ENCODE measurements at regions not wholly inside any gene's neighbourhood (a gene's known extent, or its start where the extent isn't known, plus 50 kb on each side); places are given as distances from the start of the nearest gene placed in this dataset.
"Not testable (repeated sequence)": the region's sequence is repeated elsewhere in the genome, so short reads cannot be mapped to it uniquely, and the experiment has no call there.

DNA sequence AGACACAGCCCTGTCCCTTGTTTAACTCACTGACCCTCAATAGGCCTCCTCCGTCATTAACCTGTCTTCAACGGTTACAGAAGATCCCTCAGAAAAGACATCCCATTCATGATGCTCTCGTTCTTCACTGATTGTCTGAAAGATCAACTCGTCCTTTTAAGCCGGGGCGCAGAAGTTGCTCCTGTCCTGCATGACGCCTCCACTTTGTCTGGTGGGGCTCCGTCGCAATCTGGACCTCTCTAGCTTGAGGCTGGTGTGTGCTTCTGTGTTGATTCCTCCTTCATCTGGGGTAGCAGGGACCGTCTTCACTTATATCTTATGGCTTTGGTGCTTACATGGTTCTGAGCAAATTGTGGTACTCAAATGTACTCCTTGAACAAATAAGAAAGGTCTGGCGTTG lies 766.0 kb upstream of the PCDH9 start:
- no peak for DNase-seq (ENCODE audit: low read depth in 4 of 4, low spot score in 3 of 4)

DNA sequence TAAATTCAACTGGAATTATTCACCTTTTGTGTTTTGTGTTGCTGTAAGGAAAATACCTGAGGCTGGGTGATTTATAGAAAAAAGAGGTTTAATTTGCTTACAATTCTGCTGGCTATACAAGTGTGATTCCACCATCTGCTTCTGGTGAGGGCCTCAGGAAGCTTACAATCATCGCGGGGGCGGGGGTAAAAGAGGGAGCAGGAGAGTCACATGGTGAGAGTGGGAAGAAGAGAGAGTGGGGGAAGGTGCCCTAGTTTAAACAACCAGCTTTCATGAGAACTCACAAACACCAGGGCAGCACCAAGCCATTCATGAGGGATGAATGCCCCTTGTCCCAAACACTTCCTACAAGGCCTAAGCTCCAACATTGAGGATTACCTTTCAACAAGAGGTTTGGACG lies 760.7 kb upstream of the PCDH9 start:
- DNase-seq (ENCODE audit: low read depth in 4 of 4, low spot score in 3 of 4), result no peak

DNA sequence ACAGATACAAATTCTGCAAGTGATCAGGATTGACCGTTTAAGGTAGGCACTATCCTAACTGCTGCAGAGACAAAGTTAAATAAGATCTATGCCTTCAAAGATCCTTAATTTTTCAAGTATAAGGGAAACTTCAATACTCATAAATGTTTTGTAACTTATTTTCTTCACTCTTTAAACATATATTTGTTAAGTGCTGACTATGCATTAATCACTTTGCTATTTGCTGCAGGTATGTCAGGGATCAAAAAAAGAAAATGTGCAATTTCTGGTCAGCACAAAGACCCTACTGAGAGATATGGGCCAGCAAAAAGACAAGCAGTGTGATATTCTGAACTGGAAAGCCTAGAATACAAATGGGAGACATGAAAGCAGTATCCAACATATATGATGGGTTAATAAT lies 756.1 kb upstream of the PCDH9 start:
- no peak for DNase-seq (ENCODE audit: low read depth in 4 of 4, low spot score in 3 of 4)

DNA sequence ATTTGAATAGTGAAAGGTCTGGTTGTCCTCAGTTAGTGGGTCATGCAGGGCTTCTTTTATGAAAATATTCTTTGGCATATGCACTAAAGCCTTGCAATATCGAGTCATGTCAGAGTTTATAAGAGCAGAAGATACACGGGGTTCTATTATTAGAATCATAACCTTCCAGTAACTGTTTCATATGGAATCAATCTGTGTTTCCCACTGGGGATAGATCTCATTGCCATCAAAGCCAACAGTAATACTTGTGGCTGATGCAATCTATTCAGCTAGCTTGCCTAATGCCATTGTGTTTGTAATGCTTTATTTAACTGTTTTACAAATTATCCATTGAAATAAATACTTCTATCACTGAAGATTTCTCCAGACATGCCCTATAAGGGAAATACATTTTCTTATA lies 746.9 kb upstream of the PCDH9 start:
- DNase-seq (ENCODE audit: low read depth in 4 of 4, low spot score in 3 of 4), result no peak

DNA sequence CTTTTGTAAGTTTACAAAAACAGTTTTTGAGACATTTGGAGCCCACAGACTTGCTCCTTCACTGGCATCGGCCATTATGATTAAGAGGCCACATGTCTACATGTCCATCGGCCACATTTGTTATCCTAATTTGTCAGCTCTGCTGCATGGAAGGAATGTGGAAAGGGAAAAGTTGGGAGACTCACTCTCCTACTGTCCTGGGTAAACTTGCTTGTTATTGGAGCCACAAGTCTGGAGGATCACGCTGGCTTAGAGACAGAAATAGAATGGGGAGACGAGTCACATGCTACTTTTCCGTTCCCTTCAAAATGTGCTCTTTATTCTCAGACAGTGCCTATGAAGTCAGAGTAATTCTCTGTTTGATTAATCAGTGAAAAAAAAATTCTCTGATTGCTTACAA lies 741.2 kb upstream of the PCDH9 start:
- no peak for DNase-seq (ENCODE audit: low read depth in 4 of 4, low spot score in 3 of 4)

DNA sequence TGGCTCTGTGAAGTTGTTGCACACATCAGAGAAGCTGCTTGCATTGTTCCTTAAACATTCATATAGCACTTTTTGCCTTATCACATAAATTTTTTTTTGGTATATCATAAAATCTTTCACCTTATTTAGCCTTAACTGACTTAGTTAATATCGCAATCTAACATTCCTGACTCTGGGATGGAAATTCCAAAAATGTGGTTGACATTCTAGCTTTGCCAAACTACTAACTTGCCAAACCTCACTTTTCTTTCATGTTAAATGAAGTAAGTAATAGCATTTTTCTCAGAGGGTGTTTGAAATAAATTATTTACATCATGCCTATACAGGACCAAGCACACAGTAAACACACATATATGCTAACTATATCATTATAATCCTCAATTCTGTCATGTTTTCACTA lies 736.9 kb upstream of the PCDH9 start:
- DNase-seq (ENCODE audit: low read depth in 4 of 4, low spot score in 3 of 4), result no peak

DNA sequence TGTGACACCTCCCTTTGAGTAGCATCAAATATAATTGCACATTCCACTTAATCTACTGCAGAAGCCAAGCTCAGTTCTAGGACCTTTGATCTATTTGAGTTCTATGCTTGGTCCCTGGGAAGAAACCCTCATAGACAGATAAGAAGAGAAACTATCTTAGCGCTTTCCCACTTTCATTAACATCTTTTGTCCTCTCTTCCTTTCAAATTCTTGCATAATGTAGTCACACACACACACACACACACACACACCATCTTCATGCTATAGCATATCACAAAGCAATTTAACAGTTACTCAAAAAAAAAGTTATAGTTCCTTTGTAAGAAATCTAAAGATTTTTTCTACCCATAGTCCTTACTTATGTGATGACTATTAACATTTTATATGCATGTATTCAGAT lies 735.9 kb upstream of the PCDH9 start:
- DNase-seq (ENCODE audit: low read depth in 4 of 4, low spot score in 3 of 4), result no peak

DNA sequence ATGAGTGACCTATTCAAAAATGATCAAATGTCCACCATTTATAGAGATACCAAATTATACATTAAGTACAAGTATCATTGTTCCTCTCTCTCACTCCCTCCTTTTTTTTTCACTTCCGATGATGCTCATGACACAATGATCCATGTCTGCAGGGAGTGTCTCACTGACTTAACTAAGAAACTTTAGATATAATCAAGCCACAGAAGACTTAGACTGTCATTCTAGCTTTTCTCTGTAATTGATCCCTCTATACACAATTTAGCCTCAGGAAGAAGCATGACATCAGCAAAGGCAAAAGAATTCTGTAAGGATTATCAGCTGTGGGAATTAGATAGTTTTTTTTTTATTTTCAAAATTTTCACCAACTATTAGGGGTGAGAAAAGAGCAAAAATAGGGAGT lies 734.9 kb upstream of the PCDH9 start:
- no peak for DNase-seq (ENCODE audit: low read depth in 4 of 4, low spot score in 3 of 4)

DNA sequence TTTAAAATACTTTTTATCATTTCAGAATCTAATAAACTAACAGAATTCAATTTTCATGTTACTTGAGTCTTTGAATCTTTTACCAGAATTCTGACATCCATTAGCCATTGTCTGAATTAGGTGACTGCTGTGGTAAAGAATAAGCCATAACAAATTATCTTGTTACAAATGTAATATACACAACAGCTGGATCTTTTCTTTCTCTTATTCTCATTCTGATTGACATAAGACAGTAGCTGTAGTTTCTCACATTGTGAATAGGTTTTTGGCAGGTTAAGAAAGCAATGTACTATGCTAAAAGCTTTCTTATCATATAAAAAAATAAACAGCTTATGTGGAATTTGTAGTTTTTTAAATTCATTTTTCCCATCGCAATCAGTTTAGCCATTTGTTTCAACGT lies 734.0 kb upstream of the PCDH9 start:
- no peak for DNase-seq (ENCODE audit: low read depth in 4 of 4, low spot score in 3 of 4)

DNA sequence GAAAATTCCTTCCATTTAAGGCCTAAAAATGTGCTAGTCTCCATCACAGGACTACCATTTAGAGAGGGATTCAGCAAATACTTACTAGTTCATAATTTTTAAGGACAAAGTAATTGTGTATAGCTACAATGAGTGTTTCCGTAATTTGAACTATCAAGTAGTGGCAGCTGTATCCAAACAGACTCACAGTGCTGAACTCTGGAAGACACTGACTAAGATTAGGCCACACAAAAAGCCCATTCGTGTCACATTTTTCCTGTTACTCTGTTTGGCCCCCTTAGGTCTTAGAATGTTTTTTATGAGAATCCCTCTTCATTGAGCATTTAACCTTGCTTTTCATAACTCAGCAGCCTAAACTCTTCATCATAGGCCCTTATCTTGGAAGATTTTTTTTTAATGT lies 731.2 kb upstream of the PCDH9 start:
- no peak for DNase-seq (ENCODE audit: low read depth in 4 of 4, low spot score in 3 of 4)

DNA sequence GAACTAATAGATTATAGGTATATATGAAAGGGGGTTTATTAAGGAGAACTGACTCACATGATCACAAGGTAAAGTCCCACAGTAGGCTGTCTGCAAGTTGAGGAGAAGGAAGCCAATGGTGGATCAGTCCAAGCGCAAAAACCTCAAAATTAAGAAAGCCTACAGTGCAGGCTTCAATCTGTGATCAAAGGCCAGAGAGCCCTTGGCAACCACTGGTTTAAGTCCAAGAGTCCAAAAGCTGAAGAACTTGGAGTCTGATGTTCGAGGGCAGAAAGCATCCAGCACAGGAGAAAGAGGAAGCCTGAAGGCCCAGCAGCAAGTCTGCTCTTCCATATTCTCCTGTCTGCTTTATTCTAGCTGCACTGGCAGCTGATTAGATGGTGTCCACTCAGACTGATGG lies 721.3 kb upstream of the PCDH9 start:
- DNase-seq (ENCODE audit: low read depth in 4 of 4, low spot score in 3 of 4), result no peak

DNA sequence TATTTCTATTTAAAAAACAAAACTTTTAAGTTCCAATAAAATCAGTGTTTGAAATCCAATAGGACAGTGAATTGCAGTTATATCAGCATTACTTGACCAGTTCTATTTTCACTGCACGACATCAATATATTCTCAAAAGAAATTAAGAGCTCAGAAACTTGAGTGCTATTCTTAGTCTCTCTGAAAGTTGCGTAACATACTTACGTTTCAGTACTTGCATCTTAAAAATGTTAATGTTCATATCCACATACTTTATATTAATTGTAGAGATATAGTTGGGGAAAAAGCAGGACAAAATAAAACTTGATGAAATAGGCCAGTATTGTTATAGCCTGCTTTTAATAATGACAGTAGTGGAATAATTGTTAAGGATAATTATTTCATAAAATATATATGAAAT lies 720.5 kb upstream of the PCDH9 start:
- no peak for DNase-seq (ENCODE audit: low read depth in 4 of 4, low spot score in 3 of 4)

DNA sequence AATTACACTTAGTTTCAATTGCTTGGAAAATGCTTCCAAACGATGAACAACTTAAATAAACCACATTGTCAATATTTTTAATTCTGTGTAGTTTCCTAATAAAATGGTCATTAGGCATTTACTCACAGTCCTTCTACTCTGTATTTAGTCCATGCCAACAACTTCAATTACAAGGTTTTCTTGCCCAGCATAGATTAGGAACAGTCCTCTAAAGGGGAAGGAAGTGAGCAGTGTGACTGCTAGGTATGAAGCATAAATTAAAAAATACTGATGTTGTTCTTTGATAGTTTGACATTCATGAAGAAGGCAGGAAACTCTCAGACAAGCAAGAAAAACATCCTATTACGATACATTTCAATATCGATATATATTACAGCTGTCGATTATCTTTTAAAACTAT lies 716.0 kb upstream of the PCDH9 start:
- DNase-seq (ENCODE audit: low read depth in 4 of 4, low spot score in 3 of 4), result no peak

DNA sequence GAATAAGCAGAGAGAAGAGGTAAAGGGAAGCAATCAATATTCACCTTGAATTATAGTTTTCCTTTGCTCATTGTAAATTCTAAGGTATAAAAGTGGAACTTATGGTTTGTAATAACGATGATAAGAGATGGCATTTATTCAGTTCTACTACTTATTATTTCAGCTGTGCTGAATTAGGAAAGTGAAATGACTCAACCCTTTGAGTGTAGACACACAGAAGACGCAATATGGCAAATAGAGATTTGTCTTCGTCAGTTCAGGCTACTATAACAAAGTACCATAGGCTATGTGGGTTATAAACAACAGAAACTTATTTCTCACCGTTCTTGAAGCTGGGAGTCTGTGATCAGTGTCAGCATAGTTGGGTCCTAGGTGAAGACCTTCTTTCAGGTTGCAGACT lies 713.0 kb upstream of the PCDH9 start:
- no peak for DNase-seq (ENCODE audit: low read depth in 4 of 4, low spot score in 3 of 4)

DNA sequence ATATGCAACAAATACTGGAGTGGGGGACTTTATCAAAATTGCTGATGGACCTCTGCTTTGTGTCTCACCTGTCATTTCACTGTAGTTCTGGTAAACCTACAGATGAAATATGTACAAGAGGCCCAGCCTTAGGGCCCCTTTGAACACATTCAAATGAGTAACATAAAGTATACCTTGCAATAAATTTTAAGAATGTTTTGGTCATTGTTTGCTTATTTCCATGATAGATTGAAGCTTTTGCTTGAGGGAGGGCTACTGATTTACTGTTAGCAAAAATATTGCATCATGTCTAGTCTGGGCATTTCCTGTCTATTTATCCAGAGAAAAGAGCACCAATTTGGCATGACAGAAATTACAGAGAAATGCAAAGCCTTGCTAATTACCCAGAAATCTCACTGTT lies 705.5 kb upstream of the PCDH9 start:
- no peak for DNase-seq (ENCODE audit: low read depth in 4 of 4, low spot score in 3 of 4)

DNA sequence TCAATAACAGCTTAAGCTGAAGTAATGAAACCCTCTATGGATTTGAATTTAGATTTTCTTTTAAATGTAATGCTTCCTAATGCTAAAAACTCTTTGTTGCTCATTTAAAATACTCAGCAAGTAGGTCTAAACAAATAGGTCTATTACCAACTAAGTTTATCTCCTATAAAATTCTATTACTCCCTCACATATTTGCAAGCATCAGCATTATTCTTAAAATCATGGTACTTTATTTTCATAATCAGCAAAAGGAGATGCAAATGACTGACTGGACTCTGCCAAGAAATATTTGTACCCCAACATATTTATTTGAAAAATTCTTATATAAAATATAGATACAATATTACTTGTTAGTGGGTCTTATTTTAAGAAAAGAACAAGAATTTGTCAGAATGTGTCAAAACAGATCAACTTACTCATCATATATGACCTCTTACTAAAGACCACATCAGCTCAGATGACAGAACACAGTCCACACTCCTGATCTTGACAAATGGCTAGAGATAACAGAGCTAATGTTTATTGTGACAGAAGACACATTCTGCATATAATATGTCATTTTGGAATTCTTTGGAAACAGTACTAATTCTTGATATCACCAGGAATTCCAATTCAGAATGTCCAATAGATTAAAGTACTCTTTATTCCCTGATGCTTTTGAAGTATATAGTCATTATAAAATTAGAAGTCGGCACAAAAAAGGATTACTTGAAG lies 704.6 kb upstream of the PCDH9 start:
- no peak for DNase-seq (ENCODE audit: low read depth in 4 of 4, low spot score in 3 of 4)

DNA sequence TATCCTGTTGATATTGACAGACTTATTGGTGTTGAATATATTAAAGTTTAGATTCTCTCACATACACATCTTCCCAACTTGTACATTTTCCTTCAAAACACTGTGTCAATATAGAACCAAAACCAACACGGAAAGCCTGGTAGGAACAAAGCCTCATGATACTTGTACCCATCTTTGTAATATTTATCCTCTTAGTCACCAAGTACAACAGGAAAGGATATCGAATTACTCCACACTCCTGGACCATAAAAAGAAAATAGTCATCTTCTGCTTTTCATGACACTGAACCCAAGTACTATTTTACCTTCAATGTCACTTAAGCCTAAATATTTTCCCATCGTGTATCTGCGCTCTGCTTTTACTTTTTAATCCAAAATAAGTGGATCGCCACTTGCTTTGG lies 702.9 kb upstream of the PCDH9 start:
- no peak for DNase-seq (ENCODE audit: low read depth in 4 of 4, low spot score in 3 of 4)

DNA sequence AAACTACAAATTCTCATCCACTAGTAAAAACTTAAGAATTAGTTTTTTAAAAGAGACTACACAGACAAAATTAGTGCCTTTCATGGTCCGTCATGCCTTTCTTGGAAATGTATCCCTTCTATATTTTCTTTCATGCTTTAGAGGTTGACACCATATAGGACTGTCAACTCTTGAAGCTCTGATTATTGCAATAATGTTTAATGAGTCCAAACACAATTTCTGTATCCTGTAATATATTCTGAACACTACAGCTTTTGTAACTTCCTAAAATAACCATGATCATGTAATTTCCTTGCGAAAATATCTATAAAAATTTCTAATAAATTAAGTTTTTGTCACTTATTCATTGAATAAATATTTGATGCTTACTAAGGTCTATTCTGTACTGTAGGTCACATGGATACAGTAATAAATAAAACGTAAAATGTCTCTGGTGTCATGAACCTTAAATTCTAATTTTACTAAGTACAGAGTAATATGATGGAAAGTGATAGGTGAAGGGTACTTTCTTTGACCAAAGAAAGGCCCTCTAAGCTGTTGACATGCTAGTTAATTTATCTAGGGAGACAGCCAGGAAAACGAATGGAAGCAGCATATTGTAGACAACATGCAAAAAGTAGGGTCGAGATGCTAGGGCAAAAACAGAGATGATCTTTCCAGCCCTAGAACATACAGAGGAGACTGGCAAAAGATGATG lies 687.3 kb upstream of the PCDH9 start:
- DNase-seq (ENCODE audit: low read depth in 4 of 4, low spot score in 3 of 4), result no peak

DNA sequence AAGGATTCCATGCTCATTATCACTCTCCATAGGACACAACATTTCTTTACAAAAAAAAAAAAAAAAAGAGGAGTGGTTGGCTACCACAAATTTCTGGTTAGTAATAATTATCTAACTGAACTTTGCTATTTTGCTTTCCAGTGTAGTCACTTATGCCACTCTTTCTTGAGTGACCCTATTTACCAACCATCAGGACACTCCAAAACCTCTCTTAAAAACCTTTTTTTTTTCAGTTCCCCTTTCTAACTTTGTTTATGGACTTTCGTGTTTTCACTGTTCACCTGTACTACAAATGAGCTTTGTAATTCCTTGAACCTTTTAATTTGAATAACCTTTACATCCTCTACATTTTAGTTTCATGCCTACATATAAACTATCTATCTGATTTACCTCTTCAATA lies 686.5 kb upstream of the PCDH9 start:
- no peak for DNase-seq (ENCODE audit: low read depth in 4 of 4, low spot score in 3 of 4)

DNA sequence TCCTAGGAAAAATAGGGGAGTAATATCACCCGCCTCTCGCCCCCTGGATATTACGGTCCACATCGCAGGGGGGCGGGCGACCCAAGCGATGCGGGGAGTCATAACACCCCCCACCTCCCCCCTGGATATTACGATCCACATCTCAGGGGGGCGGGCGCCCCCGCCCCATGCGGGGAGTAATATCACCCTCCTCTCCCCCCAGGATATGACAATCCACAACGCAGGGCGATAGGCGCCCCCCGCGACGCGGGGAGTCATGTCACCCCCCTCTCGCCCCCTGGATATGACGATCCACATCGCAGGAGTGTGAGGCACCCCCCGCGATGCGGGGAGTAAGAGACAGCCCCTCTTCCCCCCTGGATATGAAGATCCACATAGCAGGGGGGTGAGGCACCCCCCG lies 684.4 kb upstream of the PCDH9 start:
- no peak for DNase-seq (ENCODE audit: low read depth in 4 of 4, low spot score in 3 of 4)

DNA sequence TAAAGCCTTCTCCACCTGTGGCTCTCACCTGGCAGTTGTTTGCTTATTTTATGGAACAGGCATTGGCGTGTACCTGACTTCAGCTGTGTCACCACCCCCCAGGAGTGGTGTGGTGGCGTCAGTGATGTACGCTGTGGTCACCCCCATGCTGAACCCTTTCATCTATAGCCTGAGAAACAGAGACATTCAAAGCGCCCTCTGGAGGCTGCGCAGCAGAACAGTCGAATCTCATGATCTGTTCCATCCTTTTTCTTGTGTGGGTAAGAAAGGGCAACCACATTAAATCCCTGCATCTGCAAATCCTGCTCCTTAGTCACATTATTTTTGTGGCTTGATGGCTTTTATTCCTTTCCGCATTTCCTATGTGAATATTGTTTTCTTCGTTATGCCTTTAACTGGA lies 672.8 kb upstream of the PCDH9 start:
- DNase-seq (ENCODE audit: low read depth in 4 of 4, low spot score in 3 of 4), result not testable (repeated sequence)

DNA sequence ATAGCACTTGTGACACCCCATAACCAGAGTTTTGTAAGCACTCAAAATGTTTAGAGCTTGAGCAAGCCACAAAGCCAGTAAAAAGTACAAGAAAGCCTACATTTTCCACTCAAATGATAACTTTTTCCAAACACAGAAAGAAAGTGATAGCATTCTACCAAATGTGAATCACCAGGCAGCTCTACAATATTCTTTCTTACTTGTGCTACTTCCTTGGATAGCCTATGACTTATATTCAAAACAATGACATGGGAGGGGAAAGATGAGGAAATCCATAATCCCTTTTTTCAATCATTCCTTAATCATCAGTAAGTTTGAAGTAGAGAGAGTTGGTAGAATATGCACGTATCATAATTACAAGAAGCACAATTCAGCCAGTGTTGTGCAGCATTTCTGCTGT lies 650.8 kb upstream of the PCDH9 start:
- DNase-seq (ENCODE audit: low read depth in 4 of 4, low spot score in 3 of 4), result no peak

DNA sequence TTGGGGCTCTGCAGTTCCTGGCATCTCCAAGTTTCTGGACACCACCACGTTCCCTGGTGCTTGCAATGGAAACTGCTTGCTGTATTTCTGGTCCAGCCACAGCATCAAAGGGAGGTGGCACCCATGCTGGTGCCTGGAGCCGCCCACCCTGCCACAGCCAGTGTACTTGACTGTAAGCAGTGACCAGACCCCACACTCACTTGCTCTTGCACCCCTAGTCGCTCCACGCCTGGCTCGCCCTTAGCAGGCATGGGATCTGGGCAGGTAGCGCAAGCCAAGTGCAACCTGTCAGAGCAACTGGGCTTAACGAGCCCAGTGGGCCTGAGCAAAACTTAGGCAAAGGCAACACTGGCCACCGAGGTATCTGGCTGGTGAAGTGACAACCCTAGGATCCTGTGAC lies 648.2 kb upstream of the PCDH9 start:
- no peak for DNase-seq (ENCODE audit: low read depth in 4 of 4, low spot score in 3 of 4)
